Psoas muscle (tissue), 7 donors: ENCODE measurements at regions not wholly inside any gene's neighbourhood (a gene's known extent, or its start where the extent isn't known, plus 50 kb on each side); places are given as distances from the start of the nearest gene placed in this dataset.

Experiments
- ATAC-seq, 4 donors: fragments of 200-7000 bp; cut with Tn5 transposase; one replicate each; pipeline ENCODE4 v1.9.1; 2020; ENCODE audit warnings: moderate library complexity in 3 of 4, mild to moderate bottlenecking in 2 of 4
- DNase-seq, 2 donors: peaks; one replicate each; pipeline ENCODE4 v3.0.0-alpha.2; 2020
- H3K27ac ChIP-seq: fragments of 200-600 bp; one replicate; pipeline ENCODE4 v1.8.0; 2022
- H3K27me3 ChIP-seq, 3 donors: fragments of 200-600 bp in 1 of 3; one replicate each; pipeline versions ENCODE4 v1.6.1 to v1.8.0; 2013 to 2022; ENCODE audit warnings: low read length in 2 of 3, mild to moderate bottlenecking in 2 of 3, moderate library complexity in 1 of 3; ENCODE audit not compliant: insufficient read depth in 3 of 3
- H3K36me3 ChIP-seq, 2 donors: fragments of 200-600 bp in 1 of 2; one replicate each; pipeline versions ENCODE4 v1.6.1 to v1.8.0; 2013 to 2022; ENCODE audit warnings: low read depth in 1 of 2, mild to moderate bottlenecking in 1 of 2, moderate library complexity in 1 of 2; ENCODE audit not compliant: insufficient read depth in 1 of 2
- H3K4me1 ChIP-seq: fragments of 200-600 bp; one replicate; pipeline ENCODE4 v1.8.0; 2022
- H3K4me3 ChIP-seq: fragments of 200-600 bp; one replicate; pipeline ENCODE4 v1.8.0; 2022; ENCODE audit warnings: mild to moderate bottlenecking
- H3K9me3 ChIP-seq: fragments of 200-600 bp; one replicate; pipeline ENCODE4 v1.8.0; 2022
- CTCF ChIP-seq: fragments of 200-600 bp; IDR thresholded peaks from one replicate; pipeline ENCODE4 v1.8.0; 2022; ENCODE audit warnings: antibody characterized with exemption
- WGBS, 3 donors: extraction: QIAGEN DNeasy Blood & Tissue Kit; methylation state at CpG; one replicate each; pipeline versions ENCODE4 v1.1.6 to v1.1.7; 2013; 5-methylcytosine and 5-hydroxymethylcytosine counted together
- intact Hi-C, 2 donors: fragments of 100-400 bp; cut with DNase I; formaldehyde crosslinking; loops; one replicate each; pipeline versions ENCODE4 v1.11.0 to v1.14.2; 2022
- donor health status: healthy with polysubstance abuse.
- donor health status: DM: no; HTN: no; CAD: no; lungs with moderate emphysema.
- donor health status: Bipolar disorder and iron deficiency.
- donor health status: healthy.
- donor health status: DM: yes; HTN: yes; CAD: no.
- donor health status: DM: no; HTN: no; CAD: no.
- donor health status: DM: yes; HTN: yes; CAD: no.

- intact Hi-C loops: no loop called here
- no peak for DNase-seq
- ATAC-seq: no peak
- H3K27ac ChIP-seq: no peak overlapping the region
- H3K36me3 ChIP-seq: no peaks in the 10 kb centered on the region
- TF ChIP-seq CTCF: no peak
- no peaks in the 10 kb centered on the region for H3K27me3 ChIP-seq
- no peaks in the 10 kb centered on the region for H3K9me3 ChIP-seq
- no peak overlapping the region for H3K4me3 ChIP-seq
- no peaks in the 10 kb centered on the region for H3K4me1 ChIP-seq
- 87 to 91% (median 89%) methylated on average over 11 of the region's 11 CpGs for WGBS, 3 donors
Measured at GRCh38 chr4:31442236-31442635, 722.1 kb downstream of the PCDH7 start.

GRCh38 chr4:31445526-31445925 lies 725.4 kb downstream of the PCDH7 start:
- no peak for TF ChIP-seq CTCF

GRCh38 chr4:31455612-31456011 lies 735.4 kb downstream of the PCDH7 start:
- no peak overlapping the region for H3K27ac ChIP-seq
- no peaks in the 10 kb centered on the region for H3K36me3 ChIP-seq
- DNase-seq (no peak), ATAC-seq (no peak)
- no peaks in the 10 kb centered on the region for H3K27me3 ChIP-seq
- no peaks in the 10 kb centered on the region for H3K9me3 ChIP-seq
- no peaks in the 10 kb centered on the region for H3K4me1 ChIP-seq
- no peak for TF ChIP-seq CTCF
- intact Hi-C loops: no loop called here
- no peak overlapping the region for H3K4me3 ChIP-seq

More at GRCh38 chr4:31445526-31445925, 725.4 kb downstream of the PCDH7 start:
- Histone ChIP-seq H3K27ac (no peak overlapping the region), H3K9me3 (no peaks in the 10 kb centered on the region), H3K27me3 (no peaks in the 10 kb centered on the region), H3K4me1 (no peaks in the 10 kb centered on the region), H3K36me3 (no peaks in the 10 kb centered on the region), H3K4me3 (no peak overlapping the region)
- no peak for DNase-seq
- intact Hi-C loops: no loop called here
- no peak for ATAC-seq
- 68 to 72% (median 69%) methylated on average over 3 of the region's 3 CpGs for WGBS, 3 donors

- Histone ChIP-seq H3K36me3 (no peaks in the 10 kb centered on the region), H3K27me3 (no peaks in the 10 kb centered on the region), H3K27ac (no peak overlapping the region), H3K4me3 (no peak overlapping the region), H3K4me1 (no peaks in the 10 kb centered on the region), H3K9me3 (no peaks in the 10 kb centered on the region)
- intact Hi-C loops: no loop called here
- WGBS, 3 donors: 44 to 54% (median 50%) methylated on average over 4 of the region's 4 CpGs
- DNase-seq (no peak), ATAC-seq (no peak)
- TF ChIP-seq CTCF: no peak
Measured at GRCh38 chr4:31458813-31459212, 738.6 kb downstream of the PCDH7 start.

GRCh38 chr4:31461421-31461820 lies 741.3 kb downstream of the PCDH7 start:
- ATAC-seq: no peak
- no peak overlapping the region for H3K4me3 ChIP-seq
- WGBS, 3 donors: 81 to 85% (median 81%) methylated on average over 5 of the region's 5 CpGs
- no peaks in the 10 kb centered on the region for H3K27me3 ChIP-seq
- H3K27ac ChIP-seq: no peak overlapping the region
- intact Hi-C loops: no loop called here
- H3K36me3 ChIP-seq: no peaks in the 10 kb centered on the region
- no peaks in the 10 kb centered on the region for H3K9me3 ChIP-seq
- no peak for TF ChIP-seq CTCF
- no peaks in the 10 kb centered on the region for H3K4me1 ChIP-seq
- no peak for DNase-seq
